GM18873 (cell line): ENCODE measurements at regions not wholly inside any gene's neighbourhood (a gene's known extent, or its start where the extent isn't known, plus 50 kb on each side); places are given as distances from the start of the nearest gene placed in this dataset.

ENCODE experiments used
- ATAC-seq: cut with Tn5 transposase; IDR thresholded peaks from one replicate; pipeline ENCODE4 v1.9.1; 2021; ENCODE audit warnings: mild to moderate bottlenecking, moderate library complexity, moderate number of reproducible peaks; ENCODE audit not compliant: unreplicated experiment, low FRiP score

DNA sequence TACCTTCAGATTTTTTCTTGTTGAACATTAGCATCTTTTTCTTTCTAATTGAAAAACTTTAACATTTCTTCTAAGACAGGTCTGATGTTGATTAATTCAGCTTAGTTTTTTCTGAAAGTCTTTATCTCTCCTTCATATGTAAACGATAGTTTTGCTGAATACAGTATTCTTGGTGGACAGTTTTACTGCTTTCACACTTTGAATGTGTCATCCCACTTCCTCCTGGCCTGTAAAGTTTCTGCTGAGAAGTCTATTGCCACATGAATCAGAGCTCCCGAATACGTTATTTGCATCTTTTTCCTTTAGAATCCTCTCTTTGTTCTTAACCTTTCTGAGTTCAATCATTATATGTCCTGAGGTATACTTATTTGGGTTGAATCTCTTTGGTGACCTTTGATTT, 344.2 kb downstream of the OLFM3 start:
- no peak for ATAC-seq

DNA sequence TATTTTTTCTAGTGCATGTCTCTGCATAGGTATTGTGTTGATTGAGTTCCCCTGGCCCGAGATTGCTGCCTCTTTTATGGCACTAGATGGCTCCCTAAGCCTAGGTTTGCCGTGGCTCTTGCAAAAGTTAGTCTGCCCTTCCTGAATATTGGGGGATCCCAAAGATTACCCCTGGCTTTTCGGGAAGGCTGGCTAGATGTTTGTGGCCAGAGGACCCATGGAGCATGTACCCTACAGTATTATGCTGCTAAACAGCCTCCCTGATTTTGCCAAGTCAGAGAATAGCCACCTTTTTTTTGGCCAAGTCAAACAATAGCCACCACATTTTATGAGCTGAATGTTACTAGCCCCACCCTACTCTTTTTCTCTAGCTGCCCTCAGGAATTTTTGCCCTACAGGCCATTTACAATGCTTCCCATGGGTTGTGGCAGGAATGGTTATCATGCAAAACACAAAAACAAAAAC, 343.2 kb downstream of the OLFM3 start:
- ATAC-seq, result no peak

GRCh38 chr1:101664726-101665125, 332.0 kb downstream of the OLFM3 start:
- ATAC-seq, result no peak

GRCh38 chr1:101667761-101668160, 329.0 kb downstream of the OLFM3 start:
- no peak for ATAC-seq

DNA sequence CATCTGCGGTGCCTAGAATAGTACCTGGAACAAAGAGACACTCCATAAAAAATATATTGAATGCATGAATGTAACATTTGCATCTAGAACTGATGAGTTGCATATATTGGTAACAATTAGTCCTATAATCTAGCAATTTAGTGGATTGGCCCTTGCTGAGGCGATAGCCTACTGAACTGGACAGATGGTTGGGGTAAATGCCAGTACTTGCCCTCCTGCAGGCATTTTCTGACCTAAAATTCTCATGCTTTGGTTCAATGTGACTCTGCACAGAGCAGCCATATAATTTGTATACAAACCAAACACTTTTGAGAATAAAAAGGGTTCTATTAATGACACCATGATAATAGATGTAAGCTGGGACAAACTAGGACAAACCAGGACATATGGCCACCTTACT, 313.6 kb downstream of the OLFM3 start:
- no peak for ATAC-seq

- ATAC-seq, result no peak
Observed at GRCh38 chr1:101683561-101683960, 313.2 kb downstream of the OLFM3 start.

- ATAC-seq, result no peak
Observed at GRCh38 chr1:101697072-101697471, 299.7 kb downstream of the OLFM3 start.

DNA sequence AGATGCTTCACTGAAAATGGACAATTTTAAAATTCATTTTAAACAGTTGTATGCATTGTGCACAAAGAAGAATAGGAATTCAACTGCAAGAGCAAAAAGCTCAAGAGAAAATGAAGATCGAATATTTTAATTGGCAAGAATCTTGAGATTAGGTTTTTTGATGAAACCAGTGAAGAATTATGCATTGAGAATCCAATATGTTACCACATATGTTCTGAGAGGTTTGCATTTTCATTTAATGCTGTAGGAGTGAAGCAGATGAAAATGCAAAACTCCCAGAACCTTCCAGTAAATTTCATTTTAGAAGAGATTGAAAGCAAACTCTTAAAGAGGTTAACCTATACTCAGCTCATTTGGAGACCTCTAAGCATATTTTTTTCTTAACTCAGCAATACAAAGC, 298.0 kb downstream of the OLFM3 start:
- ATAC-seq, result no peak

GRCh38 chr1:101704895-101705294, 291.8 kb downstream of the OLFM3 start:
- no peak for ATAC-seq

GRCh38 chr1:101706366-101706765, 290.4 kb downstream of the OLFM3 start:
- ATAC-seq, result no peak

DNA sequence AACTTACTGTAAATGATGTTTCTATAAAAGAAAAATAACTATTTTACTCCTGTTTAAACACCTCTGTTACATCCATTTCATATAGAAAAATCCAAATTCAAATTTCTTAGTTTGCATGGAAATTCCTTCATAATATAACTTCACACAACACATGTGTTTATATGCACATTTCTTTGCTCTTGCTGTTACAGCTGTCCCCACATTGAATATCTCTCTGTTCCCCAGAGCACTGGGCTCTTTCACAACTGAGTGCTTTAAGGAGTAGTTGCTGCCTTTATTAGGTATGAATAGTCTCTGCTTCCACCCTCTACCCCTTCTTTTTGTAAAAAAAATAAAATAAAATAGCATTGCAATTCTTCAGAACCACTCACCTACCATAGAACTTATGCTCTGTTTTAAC, 287.0 kb downstream of the OLFM3 start:
- no peak for ATAC-seq

DNA sequence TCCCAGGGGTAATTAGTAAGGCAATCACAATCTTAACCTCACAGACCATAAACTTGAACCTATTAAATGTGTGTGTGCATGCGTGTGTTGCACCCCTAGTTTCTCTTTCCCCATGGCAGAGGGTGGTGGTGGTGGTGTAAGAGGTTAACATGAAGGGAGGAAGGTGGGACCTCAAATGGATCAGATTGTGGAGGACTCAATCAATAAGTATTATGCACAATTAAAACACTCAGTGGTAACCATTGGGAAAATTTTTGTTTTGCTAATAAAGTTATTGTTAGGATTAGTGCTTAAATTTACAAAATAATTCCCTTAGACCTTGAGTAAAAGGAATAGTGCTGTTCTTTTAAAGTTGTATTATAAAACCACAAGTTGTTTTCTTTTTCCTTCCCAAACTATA, 283.0 kb downstream of the OLFM3 start:
- no peak for ATAC-seq

GRCh38 chr1:101723415-101723814, 273.3 kb downstream of the OLFM3 start:
- no peak for ATAC-seq

- no peak for ATAC-seq
Observed at GRCh38 chr1:101728029-101728428, 268.7 kb downstream of the OLFM3 start.

GRCh38 chr1:101730559-101730958, 266.2 kb downstream of the OLFM3 start:
- no peak for ATAC-seq

- peak; percentile 51 for ATAC-seq
Observed at GRCh38 chr1:101732261-101732660, 264.5 kb downstream of the OLFM3 start.

DNA sequence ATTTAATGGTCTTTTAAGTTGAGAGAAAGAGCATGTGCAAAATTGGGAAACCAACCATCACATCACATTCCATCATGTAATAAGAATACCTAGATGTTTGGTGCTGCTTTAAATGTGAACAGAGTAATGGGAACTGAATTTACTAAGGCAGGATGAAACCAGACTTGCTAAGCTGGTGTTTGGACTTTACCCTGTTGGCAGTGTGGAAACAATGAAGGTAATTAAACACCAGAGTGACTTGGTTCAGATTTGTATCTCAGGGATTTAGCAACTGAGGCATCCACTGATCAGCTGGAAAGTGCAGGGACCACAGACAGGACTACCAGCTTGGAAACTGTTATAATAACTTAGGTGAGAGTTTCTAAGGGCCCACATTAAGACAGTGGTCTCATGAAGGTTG, 263.4 kb downstream of the OLFM3 start:
- no peak for ATAC-seq

DNA sequence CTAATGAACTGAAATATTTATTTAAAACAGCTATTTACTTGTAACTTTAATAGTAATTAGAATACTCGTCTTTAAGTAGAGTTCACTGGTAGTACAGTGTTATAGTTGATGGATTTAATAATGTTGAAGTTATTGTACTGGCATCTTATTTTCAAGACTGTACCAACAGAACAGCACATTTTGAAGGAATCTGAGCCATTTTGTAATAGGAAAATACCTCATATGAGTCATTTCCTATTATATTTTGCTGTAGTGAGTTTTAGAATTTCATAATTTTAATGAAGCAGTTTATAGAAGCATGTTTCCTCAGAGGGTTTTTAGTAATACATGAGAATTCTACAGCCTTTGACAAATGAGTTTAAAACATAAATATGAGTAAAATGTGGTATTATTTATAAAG, 258.3 kb downstream of the OLFM3 start:
- ATAC-seq, result no peak

GRCh38 chr1:101739146-101739545, 257.6 kb downstream of the OLFM3 start:
- ATAC-seq, result no peak

- no peak for ATAC-seq
Observed at GRCh38 chr1:101739826-101740330, 256.8 kb downstream of the OLFM3 start.

- no peak for ATAC-seq
Observed at GRCh38 chr1:101741910-101742309, 254.8 kb downstream of the OLFM3 start.

DNA sequence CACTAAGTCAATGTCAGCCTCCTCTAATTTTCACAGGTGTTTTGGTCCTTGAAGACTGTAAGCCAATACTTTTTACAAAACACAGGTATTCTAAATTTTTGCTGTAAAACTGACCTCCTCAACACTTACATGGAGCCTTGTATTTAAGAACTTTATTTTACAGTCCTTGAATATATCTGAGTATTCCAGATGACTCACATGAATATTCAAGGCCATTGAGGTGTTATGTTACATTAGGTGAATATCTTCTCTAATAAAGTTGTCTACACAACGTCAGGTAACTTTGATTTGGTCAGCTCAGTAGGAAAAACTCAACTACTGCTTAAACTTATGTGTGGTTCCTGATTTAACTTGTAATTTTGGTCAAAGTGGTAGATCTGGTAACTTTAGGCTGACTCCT, 254.2 kb downstream of the OLFM3 start:
- no peak for ATAC-seq
